ENCODE measurements at regions not wholly inside any gene's neighbourhood (a gene's known extent, or its start where the extent isn't known, plus 50 kb on each side); places are given as distances from the start of the nearest gene placed in this dataset.

- TF ChIP-seq CTCF (IDR thresholded peaks at IDR 0.05; ENCODE audit: insufficient read depth, low read length) (no peak), REST (IDR thresholded peaks at IDR 0.05; ENCODE audit: insufficient replicate concordance, low read depth) (no peak)
Observed at GRCh38 chr15:95561463-95561862, 769.0 kb upstream of the NR2F2 start.
